ENCODE measurements at regions not wholly inside any gene's neighbourhood (a gene's known extent, or its start where the extent isn't known, plus 50 kb on each side); places are given as distances from the start of the nearest gene placed in this dataset.

DNA sequence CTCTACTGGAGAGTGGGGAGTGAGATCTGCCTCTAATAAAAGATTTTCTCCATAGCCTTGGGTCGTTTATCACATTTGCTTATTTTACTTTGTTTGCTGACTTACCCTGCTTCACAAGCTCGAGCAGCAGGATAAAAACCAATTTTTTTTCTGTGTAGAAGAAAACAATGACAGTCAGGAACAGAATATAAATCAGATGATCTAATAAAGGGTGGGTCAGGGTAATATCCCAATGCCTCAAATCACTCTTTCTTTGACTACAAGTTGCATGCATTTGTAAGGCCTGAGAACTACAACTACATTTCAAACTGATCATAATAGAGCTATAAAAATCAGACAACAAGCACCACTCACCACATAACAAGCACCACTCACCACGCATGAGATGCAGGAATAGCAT is 174.4 kb upstream of the ADARB2 start:
- DNase-seq = no peak

GRCh38 chr10:1903982-1904381 is 166.7 kb upstream of the ADARB2 start:
- no peak for DNase-seq

GRCh38 chr10:1896153-1896552 is 158.8 kb upstream of the ADARB2 start:
- no peak for DNase-seq

- no peak for DNase-seq
Observed at GRCh38 chr10:1895691-1896090, 158.4 kb upstream of the ADARB2 start.

DNA sequence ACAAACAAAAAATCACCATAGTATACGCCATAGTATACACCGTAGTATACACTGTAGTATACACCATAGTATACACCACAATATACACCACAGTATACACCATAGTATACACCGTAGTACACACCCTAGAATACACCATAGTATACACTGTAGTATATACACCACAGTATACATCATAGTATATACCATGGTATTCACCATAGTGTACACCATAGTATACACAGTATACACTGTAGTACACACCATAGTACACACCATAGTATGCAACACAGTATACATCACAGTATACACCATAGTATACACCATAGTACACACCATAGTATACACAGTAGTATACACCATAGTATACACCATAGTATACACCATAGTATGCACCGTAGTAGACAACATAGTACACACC is 157.6 kb upstream of the ADARB2 start:
- no peak for DNase-seq

DNA sequence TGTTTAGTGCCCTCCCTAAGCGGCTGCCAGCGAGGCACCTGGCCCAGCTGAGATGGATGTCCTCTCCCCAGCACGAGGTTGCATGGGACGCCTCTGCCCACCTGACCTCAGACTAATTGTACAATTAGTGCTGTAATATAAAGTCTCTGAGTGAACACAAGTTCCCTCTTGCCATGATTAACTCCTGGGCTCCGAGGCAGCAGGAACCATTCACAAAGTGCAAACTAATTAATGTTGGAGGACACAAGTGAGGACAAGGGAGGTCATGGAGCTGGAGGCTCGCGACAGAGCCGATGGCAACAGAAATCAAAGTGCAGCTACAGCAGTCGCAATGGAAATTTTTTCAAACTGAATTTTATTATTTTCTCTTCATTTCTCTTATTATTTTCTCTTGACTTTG is 156.6 kb upstream of the ADARB2 start:
- DNase-seq = no peak

DNA sequence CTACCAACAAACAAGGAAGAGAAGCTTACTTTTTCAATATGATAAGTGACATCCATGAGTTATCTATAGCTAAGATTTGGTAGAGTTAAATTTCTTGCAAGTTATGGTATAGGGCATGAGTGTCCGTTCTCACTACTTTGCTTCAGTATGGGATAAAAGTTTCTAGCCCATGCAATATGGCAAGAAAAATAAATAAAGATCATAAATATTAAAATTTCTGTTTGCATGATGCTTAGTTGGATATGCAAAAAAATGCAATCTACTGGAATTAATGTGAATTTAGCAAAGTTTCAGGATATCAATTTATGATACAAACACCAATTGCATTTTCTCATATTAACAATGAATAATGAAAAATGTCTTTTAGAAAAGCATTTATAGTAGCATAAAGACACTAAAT is 148.7 kb upstream of the ADARB2 start:
- DNase-seq = no peak

GRCh38 chr10:1882728-1883127 is 145.4 kb upstream of the ADARB2 start:
- no peak for DNase-seq

DNA sequence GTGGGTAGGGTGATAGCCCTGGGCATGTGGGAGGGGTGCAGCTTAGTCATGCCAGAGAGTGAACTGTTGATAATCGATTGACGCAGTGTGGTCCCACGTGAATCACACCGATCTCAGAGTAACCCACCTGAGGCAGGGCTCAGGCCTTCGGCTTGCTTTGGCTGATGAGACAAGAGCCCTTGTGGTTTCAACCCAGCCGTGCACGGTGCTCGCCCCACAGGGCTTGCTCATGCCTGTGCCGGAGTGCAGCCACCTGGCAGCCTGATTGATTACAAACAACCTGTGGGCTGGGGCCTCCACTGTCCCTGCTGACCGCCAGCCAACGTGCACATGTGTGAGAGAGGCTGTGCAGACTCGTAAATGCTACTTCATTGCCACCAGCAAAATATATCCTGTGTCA is 144.9 kb upstream of the ADARB2 start:
- no peak for DNase-seq

GRCh38 chr10:1881636-1882035 is 144.3 kb upstream of the ADARB2 start:
- DNase-seq = no peak

GRCh38 chr10:1874533-1874932 is 137.2 kb upstream of the ADARB2 start:
- no peak for DNase-seq

DNA sequence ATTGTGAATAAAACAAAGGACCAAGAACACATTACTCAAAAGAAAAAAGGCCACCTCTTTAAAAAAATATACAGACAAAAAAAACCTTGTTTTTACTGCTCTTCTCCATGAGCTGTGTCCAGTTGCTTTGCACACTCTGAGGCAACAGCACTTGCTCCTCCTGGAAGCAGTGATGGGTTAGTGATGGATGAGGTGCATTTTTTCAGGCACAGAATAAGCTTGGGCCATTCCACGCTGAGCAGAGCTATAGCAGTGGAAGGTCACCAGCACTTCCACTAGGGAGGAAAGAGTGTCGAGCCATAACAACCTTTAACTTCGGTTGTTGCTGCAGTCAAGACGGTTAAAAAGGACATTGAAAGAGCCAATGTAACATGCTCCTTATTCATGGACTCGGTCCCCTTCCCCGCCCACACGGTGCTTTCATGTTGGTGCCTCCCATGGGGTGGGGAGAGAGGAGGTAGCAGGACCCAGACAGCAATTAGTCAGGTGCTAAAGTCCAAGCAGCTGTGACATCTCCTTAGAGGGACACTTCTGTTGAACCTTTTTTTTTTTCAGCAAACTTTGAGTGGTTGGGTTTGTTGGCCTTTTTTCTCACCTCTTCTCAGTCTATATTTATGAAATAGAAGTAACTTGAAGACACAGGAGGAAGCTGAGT is 136.5 kb upstream of the ADARB2 start:
- DNase-seq = no peak

- no peak for DNase-seq
Observed at GRCh38 chr10:1872151-1872726, 134.9 kb upstream of the ADARB2 start.

- DNase-seq = no peak
Observed at GRCh38 chr10:1870491-1870890, 133.2 kb upstream of the ADARB2 start.

- DNase-seq = no peak
Observed at GRCh38 chr10:1869861-1870260, 132.5 kb upstream of the ADARB2 start.

DNA sequence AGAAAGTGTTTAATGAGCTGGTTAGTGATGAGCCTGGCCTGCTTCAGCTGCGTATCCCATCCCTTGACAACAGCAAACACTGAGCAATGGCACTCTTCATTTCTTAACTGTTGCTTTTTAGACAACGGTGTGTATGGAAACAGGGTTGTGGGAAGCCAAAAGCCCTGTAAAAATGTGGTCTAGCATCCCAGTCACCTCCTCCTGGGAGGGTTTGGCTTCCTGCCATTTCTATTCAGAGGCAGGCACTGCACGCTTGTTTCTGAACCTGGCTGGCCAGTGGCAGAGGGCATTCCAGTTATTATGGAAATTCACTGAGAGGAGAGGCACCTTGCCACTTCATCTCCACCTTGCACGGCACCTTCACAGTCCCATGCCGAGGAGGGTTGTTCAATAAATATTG is 123.0 kb upstream of the ADARB2 start:
- DNase-seq = no peak

DNA sequence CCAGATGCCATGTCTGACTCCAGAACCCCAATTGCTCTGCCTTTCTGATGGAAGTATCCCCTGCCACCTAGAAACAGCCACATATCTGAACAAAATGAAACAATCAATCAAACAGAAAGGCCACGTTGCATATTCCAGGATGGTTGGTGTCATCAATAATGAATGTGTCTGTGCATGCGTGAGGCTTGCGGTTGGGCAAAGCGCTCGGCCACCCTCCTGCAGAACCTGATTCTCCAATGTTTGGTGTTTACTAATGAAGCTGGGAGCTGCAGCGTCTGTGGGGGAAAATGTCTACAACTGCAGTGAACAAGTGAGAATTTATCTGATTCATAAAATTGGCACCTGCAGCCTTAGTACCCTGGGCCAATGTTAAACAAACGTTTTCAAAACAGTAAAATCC is 121.2 kb upstream of the ADARB2 start:
- DNase-seq = no peak

- DNase-seq = no peak
Observed at GRCh38 chr10:1858048-1858447, 120.7 kb upstream of the ADARB2 start.

- no peak for DNase-seq
Observed at GRCh38 chr10:1855911-1856310, 118.6 kb upstream of the ADARB2 start.

DNA sequence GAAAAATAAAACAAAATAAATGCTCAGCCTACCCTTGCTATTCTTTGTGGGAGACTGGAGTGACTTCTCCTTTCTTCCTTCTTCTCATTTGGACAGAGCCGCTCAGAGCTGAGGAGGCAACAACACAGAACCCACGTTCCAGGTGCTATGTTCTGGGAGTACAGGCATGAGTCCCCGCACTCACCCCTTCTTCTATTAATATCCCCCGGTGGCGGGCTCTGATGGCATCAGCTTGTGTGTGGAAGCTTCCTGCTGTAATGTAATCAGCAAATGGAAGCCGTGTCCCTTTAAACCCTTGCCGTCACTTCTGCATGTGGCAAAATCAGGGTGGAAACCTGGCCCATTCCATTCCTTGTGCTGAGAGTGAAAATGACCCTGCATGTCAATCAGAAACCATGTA is 116.9 kb upstream of the ADARB2 start:
- no peak for DNase-seq

GRCh38 chr10:1853801-1854200 is 116.5 kb upstream of the ADARB2 start:
- DNase-seq = no peak

DNA sequence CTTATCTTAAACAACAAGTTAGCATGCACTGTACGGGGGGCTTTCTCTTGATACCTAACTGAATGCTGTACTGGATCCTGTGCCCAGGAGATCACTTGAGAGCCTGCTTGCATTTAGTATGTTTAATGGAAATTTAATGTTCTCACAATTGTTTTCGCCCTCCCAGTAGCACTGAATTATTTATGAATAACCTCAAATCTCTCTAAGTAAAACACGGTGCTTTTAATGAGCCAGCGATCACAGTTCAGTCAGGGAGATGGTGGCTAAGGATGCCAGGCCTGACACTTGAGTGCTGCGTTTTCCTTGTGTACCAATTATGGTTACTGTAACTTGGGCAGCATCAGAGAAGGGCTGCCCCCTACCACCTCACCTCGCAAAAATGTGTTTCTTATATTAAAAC is 115.5 kb upstream of the ADARB2 start:
- no peak for DNase-seq

GRCh38 chr10:1851762-1852161 is 114.4 kb upstream of the ADARB2 start:
- no peak for DNase-seq

DNA sequence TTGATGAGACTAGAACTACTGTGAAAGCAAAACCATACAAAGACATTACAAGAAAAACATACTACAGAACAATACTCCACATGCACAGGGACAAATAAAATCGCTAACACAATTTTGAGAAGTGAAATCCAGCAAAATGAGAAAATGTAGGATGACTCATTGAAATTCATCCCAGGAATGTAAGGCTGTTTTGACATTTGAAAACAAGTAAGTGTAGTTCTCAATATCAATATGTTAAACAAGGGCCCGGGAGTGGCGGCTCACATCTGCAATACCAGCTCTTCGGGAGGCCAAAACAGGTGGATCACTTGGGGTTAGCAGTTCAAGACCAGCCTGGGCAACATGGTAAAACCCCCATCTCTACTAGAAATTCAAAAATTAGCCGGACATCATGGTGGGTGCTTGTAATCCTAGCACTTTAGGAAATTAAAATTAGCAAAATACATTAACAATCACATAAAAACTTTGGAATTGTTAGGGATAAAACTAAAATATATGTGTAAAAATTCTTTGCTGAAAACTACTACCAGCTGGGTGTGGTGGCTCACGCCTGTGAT is 113.7 kb upstream of the ADARB2 start:
- no peak for DNase-seq

- no peak for DNase-seq
Observed at GRCh38 chr10:1847361-1847760, 110.0 kb upstream of the ADARB2 start.
